NCI-H774 (cell line): ENCODE measurements at regions not wholly inside any gene's neighbourhood (a gene's known extent, or its start where the extent isn't known, plus 50 kb on each side); places are given as distances from the start of the nearest gene placed in this dataset.
"Not testable (repeated sequence)": the region's sequence is repeated elsewhere in the genome, so short reads cannot be mapped to it uniquely, and the experiment has no call there.

ENCODE experiments used
- DNase-seq: peaks from one replicate; lab custom pipeline; 2025; lab: John Stamatoyannopoulos, UW

GRCh38 chr6:169980826-169981450, 229.5 kb downstream of the ERMARD start:
- DNase-seq = no peak

DNA sequence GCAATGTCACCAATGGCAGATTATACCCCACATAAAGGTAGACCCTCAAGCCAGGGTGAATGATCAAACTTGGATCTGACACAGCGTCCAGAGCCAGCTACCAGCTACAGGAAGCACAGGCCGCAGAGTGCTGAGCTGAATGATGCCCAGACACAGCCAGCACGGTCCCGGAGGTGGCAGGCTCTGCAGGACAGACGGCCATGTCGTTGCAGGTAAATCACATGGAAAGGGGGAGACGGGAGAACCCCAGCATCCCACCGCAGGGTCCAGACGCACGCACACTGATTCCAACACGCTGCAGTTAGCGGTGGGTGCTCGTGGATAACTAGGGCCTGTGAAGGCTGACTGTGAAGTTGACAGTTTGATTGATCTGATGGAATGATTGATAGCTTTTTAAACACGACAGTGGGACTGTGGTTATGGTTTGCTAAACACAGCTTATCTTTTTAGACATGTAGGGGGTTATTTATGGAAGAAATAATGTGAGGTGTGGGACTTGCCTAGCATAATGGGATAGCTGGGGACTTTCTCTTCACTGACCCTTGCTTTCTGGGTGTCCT, 228.5 kb downstream of the ERMARD start:
- DNase-seq = no peak

DNA sequence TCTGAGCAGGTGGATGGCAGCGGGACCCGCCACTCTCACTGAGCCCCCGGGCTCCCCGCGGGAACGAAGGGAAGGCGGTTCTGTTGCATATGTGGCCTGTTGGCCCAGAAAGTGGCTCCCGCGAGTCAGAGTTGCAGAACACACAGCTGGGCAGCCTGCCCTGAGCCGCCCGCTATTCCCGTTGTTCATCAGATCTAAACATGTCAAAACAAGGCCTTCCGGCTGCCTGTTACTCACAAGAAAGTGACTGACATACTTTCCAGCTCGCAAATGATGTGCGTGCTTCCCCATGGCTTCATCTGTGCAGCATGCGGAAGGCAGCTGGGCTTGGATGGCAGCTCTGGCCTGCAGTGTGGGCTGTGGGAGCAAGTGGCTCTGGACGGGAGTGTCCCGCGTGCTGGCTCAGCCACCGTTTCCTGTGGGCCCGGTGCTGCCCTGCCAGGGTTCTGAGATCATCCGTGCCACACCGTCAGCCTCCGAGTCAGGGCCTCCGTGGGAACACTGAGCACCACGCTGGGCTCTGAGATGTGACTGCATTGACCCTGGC, 227.3 kb downstream of the ERMARD start:
- no peak for DNase-seq

DNA sequence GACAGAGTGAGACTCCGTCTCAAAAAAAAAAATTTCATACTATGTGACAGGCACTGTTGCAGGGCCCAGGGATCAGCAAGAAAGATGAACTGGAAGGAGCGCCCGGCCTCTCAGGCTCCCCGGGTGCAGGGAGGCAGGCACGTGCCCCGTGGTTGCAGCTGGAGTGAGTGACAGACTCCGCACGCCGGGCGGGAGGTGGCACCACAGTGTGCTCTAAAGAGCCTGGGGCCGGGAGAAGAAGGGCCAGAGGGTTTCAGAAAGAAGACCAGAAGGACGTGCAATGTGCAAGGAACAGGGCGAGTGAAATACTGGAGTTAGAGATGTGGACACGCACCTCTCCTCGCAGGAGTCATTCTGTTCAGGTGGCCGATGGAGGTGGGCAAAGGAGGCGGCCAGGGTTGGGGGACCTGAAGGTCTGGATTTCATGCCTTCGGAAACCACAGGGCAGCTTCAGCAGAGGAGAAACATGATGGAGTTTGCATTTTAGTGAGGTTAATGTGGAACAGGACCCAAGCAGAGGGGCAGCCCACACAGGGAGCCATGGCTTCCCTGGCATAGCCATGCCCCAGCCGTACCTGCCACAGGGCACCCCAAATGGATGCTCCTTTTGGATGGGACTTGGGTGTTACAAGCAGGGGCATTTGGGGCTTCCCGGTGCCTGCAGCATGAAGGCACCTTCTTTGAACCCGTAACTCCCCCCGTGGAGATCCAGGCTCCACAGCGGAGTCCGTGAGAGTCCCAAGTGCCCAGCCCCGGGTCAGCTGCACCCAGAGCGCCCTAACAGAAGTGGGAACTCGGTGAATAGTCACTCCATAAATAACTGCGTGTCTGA, 226.2 kb downstream of the ERMARD start:
- DNase-seq = no peak

- DNase-seq = no peak
These were observed 225.1 kb downstream of the ERMARD start for GRCh38 chr6:169976301-169977081.

DNA sequence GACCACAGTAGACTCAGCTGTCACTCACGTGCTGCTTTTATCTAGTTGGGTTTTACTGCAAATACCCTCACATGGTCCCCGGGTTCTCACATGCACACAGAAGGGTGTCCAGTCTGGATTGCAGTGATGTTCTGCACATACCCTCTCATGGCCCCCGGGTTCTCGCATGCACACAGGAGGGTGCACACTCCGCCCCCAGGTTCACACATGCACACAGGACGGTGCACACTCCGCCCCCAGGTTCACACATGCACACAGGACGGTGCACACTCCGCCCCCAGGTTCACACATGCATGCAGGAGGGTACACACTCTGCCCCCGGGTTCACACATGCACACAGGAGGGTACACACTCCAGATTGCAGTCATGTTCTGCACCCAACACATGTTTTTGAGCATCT, 224.3 kb downstream of the ERMARD start:
- no peak for DNase-seq

DNA sequence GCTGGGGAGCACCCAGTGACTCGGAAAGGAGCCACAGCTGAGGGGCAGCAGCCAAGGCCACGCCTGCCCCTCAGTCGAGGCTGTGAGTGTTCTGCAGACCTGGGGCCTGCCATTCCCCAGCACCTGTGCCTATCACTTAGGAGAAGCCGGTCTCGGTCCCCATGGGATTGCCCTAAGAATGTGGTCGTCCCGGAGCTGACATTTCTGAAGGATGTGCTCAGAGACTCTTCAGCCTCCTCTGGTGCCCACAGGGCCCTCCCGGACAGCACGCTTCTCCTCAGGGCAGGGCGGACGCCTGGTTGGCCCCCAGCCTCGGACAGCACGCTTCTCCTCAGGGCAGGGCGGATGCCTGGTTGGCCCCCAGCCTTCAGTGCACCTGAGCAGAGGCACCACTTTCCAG, 223.9 kb downstream of the ERMARD start:
- DNase-seq = no peak

DNA sequence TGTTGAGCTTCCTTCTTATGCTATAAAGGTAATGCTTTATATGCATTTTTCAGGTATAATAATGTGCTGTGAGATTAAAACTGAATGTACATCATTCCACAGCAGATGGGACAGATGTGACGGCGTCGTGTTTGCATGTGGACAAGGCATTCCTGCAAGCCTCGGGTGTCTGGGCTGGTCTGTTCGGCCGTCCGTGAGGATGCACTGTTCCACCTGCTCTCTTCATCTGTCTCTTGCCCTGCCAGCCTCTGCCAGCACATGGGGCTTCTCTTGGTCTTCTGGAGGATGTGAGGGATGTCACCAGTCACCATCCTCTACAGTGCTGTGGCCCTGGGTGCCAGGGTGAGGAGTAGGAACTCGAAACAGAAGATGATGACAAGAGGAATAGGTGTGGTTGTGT, 223.2 kb downstream of the ERMARD start:
- DNase-seq = no peak

DNA sequence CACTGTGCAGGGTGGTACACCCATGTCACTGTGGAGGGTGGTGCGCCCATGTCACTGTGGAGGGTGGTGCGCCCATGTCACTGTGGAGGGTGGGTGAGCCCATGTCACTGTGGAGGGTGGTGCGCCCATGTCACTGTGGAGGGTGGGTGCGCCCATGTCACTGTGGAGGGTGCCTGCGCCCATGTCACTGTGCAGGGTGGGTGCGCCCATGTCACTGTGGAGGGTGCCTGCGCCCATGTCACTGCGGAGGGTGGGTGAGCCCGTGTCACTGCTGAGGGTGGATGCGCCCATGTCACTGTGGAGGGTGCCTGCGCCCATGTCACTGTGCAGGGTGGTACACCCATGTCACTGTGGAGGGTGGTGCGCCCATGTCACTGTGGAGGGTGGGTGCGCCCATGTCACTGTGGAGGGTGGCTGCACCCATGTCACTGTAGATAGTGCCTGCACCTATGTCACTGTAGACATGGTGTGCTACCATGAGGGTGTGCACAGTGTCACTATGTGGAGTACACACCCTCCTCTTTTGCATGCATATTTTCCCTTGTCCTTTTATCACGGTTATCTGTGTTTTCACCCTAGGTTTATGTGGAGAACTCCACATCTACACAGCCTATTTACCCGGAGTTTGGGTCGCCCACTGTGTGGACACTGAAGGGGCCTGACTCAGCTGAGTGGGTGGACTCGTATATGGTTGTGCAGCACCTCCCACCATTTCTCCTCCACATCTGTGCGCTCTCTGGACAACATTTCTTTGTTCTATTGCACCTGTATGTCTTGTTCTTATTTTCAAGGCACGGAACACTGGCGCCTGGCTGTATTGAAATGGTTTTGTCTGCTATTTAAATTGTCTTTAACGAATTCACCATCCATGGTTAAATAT, 222.4 kb downstream of the ERMARD start:
- DNase-seq = not testable (repeated sequence)

GRCh38 chr6:169972736-169973135, 221.3 kb downstream of the ERMARD start:
- no peak for DNase-seq

DNA sequence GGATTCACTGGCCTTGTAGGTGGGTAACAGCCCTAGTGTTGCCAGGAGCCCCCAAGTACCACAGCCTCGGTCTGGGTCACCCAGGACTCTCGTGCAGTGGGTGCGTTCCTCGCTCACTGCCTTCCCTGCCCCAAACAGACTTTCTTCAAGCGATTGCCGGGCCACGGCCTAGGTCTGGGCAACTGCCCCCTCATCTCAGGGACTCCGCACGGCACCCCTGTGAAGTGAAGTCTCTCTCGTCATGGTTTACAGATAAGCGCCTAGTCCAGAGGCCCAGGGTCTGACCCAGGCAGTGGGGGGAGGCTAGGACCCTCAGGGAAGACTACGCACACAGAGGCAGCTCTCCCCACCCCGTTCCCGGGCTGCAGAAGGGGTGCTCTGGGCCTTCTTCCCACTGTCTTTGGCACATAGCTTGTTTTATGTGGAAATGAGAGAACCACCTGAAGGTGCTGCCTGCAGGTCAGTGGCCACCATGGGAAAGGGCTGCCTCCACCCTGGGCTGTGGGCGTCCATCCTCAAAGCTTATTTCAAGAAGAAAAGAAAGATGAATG, 220.8 kb downstream of the ERMARD start:
- DNase-seq = no peak

DNA sequence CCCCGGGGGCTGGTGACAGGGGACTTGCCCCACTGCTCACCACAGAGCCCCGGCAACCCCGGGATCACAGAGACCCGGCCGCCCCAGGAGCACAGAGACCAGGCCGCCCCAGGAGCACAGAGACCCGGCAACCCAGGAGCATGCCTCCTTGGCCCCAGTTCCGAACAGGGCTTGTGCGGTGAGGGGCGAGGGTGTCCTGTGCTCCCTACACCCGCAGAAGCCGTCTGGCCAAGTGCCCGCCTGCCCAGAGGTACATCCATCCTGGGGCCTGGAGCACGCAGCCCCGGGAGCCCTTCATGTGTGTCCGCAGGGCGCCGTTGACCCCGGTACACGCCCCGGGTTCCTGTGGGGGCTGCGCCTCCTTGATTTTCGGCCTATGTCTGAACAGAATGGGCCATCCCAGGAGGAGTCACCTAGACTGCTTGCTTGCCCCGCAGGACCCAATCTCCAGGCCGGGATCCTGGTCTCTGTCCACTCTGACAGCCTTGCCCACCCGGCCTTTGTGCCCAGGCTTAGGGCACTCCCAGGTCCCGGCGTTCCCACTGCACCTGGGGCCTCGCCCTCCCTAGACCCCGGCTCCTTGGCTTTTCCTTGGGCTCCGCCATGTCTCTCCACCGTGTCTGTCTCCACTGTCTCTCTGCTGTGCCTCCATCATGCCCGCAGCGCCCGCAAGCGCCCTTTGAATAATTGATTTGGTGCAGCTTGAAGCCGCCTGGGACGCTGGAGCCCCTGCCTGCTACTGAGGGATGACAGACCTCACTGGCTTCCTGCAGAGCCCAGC, 219.8 kb downstream of the ERMARD start:
- DNase-seq = no peak

- no peak for DNase-seq
These were observed 219.0 kb downstream of the ERMARD start for GRCh38 chr6:169970306-169970988.

DNA sequence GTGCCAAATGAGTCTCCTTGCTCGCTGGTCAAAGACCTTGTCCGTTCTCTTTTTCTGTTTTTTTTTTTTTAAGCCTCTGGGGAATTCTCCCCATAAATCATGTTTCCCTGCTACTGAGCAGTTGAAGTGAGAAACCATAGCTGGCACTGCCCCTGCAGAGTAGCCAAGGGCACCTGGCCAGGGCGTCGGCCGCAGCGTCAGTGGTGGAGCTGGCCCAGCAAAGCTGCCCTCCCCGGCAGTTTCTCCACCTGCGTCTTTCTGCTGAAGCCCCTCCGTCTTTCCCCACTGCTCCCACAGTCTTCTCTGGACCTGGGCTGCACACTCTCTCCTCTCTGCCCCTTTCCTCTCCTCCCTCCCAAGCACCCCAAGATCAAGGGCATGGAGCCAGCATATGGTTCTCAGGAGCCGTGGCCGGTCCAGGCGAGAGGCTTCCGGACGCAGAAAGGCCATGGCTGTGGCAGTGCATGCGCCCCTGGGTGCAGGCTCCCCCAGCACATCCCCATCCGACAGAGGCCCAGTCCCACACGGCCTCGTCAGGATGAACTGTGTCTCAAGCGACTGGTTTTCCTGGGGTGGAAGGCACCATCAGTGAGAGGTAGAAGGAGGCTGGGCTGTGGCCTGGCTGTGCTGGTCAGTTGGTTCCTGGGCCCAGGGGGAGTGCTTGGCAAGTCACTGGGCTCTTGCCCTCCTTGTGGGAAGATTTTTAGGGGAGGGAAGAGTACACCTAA, 218.1 kb downstream of the ERMARD start:
- DNase-seq = no peak

DNA sequence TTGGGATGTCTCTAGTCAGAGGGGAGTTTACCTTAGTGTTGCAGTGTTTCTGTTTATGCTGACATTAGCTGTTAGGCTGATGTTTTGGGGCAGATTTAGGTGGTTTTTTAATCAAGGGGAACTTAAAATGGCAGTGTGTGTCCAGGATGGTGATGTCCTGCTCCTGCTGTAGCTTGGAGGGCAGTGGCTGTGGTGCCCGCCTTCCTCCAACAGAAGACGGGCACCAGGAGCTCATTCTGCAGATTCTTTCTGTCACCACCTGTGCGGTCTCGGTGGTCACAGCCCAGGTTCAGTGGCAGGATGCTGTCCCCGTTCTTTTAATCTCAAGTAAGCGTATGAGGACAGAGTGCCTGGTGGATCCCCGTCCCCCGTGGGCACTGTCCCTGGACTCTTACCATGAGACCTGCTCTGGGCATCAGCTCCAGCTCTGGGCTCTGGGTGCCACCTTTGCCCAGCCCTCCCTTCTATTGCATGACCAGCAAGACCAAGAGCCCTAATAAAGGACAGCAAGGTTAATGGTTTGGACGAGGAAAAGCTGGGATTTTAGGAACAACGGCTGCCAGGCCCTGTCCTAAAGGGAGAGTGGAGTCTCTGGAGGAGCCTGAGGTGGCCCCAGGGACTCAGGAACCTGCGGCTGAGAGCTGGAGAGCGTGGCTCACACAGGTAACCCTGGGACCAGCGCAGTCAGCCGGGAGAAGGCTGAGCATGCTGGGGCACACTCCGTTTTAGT, 217.3 kb downstream of the ERMARD start:
- DNase-seq = no peak

- DNase-seq = no peak
These were observed 216.3 kb downstream of the ERMARD start for GRCh38 chr6:169967687-169968086.

- no peak for DNase-seq
These were observed 215.1 kb downstream of the ERMARD start for GRCh38 chr6:169966312-169967181.
